ENCODE measurements at regions not wholly inside any gene's neighbourhood (a gene's known extent, or its start where the extent isn't known, plus 50 kb on each side); places are given as distances from the start of the nearest gene placed in this dataset.
"Not testable (repeated sequence)": the region's sequence is repeated elsewhere in the genome, so short reads cannot be mapped to it uniquely, and the experiment has no call there.

GRCh38 chrX:53883196-53883595 lies 161.1 kb downstream of the PHF8 start:
- DNase-seq (ENCODE audit: low read depth in 3 of 3) = no peak

GRCh38 chrX:53882331-53882730 lies 161.9 kb downstream of the PHF8 start:
- DNase-seq (ENCODE audit: low read depth in 3 of 3) = no peak

DNA sequence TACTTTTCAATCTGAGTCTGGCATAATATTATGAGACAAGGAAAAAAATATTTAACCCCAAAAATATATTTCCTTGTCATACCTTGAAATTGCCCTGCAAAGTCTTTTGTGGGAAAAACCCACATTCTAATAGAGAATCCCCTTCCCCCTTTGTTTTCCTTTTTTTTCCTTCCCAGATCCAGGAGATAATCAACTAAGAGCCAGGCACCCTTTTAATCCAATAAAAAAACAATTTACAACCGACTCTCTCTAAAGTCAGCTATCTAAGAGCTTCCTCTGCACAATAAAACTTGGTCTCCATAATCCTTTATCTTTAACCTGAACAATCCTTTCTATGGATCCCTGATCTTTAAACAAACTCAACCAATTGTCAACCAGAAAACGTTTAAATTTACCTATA lies 163.5 kb downstream of the PHF8 start:
- DNase-seq (ENCODE audit: low read depth in 3 of 3) = not testable (repeated sequence)

- DNase-seq (ENCODE audit: low read depth in 3 of 3) = no peak
These were observed 173.4 kb upstream of the HUWE1 start for GRCh38 chrX:53859890-53860289.

GRCh38 chrX:53831662-53832635 lies 145.4 kb upstream of the HUWE1 start:
- DNase-seq (ENCODE audit: low read depth in 3 of 3) = peak; percentile 11 to 27 (median 12)

DNA sequence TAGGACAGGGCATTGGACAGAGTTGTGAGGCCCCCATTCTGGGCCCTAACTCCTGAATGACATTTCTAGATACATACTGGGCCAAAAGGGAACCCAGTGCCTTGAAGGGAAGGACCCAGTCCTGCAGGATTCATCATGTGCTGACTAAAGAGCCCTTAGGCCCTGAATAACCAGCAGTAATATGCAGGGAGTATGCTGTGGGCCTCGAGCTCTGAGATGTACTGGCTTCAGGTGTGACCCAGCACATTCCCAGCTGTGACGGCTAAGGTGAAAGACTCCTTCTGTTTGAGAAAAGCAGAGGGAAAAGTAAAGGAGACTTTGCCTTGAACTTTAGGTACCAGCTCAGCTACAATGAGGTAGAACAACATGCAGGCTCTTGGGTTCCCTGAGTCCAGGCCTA lies 138.2 kb upstream of the HUWE1 start:
- no peak for DNase-seq (ENCODE audit: low read depth in 3 of 3)

GRCh38 chrX:53818115-53818514 lies 131.6 kb upstream of the HUWE1 start:
- not testable (repeated sequence) for DNase-seq (ENCODE audit: low read depth in 3 of 3)

GRCh38 chrX:53817548-53817947 lies 131.0 kb upstream of the HUWE1 start:
- no peak for DNase-seq (ENCODE audit: low read depth in 3 of 3)

DNA sequence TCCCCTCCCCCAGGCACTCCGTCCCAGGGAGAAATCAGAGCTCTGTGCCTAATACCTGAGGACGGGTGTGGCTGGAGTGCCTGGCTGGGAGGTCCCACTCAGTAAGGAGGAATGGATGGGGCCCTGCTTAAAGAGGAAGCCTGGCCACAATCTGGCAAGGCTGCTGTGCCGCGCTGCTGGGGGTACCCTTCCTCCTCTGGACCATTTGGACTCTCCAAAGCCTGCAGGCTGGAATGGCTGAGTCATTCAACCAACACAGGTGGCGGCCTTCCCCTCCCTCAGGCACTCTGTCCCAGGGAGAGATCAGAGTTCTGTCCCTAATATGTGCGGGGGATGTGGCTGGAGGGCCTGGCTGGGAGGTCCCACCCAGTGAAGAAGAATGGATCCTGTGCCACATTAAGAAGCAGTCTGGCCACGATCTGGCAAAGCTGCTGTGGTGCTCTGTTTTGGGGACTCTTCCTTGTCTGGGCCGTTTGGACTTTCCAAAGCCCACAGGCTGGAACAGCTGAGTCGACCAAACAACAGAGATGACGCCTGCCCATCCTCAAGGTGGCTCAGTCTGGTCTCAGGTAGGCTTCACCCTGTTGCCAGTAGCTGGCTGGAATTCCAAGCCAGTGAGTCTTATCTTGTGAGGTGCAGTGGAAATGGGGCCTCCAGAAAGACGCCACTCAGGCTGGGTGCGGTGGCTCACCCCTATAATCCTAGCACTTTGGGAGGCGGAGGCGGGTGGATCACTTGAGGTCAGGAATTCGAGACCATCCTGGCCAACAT lies 127.3 kb upstream of the HUWE1 start:
- DNase-seq (ENCODE audit: low read depth in 3 of 3) = no peak

GRCh38 chrX:53798281-53798680 lies 111.8 kb upstream of the HUWE1 start:
- DNase-seq (ENCODE audit: low read depth in 3 of 3) = no peak

DNA sequence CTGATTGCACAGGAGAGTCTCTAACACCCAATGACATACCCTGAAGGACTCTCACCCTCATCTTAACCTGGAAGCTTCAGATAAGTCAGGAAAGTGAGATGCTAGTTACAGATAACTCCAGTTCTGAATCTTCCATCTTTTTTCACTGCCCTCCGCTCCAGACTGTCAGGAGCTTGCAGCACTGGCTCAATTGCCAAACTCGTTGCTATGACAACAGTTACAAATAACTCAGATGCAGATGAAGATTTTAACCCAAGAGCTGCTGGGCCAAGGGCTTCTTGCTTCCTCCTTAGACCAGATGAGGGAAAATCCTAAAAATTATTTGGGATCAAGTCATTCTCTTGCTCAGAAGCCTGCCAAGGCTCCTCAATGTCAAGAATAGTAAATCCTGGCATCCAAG lies 109.1 kb upstream of the HUWE1 start:
- DNase-seq (ENCODE audit: low read depth in 3 of 3) = no peak

DNA sequence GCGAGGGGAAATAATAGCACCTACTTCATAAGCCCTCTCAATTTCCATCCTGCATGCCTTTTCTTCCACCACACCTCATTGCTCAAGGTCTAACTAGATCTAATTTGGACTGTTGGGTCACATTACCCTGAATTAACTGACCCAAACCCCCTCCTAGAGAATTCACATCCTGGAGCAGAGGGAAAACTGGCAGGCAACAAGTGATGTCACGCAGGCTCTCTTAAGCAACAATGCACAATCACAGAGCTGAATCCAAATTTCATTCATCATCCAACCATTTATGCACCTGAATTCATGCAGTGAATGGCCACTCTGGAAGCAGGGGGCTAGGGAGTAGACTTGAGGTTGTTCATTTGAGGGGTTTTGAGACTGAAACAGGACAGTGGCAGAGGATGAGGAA lies 107.7 kb upstream of the HUWE1 start:
- DNase-seq (ENCODE audit: low read depth in 3 of 3) = no peak

DNA sequence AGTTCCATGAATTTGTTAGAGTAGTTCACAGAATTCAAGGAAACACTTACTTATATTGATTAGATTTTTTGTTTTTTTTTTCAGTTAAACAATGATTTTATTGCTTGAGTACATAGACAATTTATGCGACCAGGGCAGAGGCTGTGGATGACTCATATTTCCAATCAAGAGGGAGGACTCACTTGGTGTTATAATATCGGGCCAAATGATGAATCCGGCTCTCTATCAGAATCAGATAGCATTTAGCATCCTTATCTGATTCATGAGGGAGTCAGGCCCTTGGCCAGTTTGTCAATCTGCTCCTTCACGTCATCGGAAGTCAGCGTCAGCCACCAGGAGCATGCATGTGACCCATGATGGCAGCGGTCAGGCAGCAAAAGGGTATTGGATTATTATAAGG lies 82.3 kb upstream of the HUWE1 start:
- DNase-seq (ENCODE audit: low read depth in 3 of 3) = no peak

DNA sequence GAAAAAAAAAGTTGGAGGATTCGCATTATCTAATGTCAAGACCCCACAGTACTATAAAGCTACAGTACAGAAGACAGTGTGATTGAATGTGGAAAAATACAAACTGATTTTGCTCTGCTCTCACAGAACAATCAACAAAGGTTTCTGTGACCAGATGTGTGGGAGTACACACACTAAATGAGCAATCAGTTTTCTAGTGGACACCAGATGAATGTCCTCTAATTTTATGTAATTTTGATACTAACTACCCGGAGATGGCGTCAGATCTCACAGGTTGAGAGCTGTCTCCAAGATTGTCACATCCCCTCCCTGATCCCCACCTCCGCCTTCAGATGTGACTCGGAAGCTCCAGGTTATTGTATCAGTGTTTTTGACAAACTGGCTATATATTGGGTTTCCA lies 81.9 kb upstream of the HUWE1 start:
- DNase-seq (ENCODE audit: low read depth in 3 of 3) = no peak

- no peak for DNase-seq (ENCODE audit: low read depth in 3 of 3)
These were observed 81.0 kb upstream of the HUWE1 start for GRCh38 chrX:53767544-53767943.

- not testable (repeated sequence) for DNase-seq (ENCODE audit: low read depth in 3 of 3)
These were observed 70.7 kb upstream of the HUWE1 start for GRCh38 chrX:53757181-53757580.

GRCh38 chrX:53746718-53747117 lies 60.2 kb upstream of the HUWE1 start:
- no peak for DNase-seq (ENCODE audit: low read depth in 3 of 3)

- DNase-seq (ENCODE audit: low read depth in 3 of 3) = no peak
These were observed 56.7 kb upstream of the HUWE1 start for GRCh38 chrX:53743244-53743643.

DNA sequence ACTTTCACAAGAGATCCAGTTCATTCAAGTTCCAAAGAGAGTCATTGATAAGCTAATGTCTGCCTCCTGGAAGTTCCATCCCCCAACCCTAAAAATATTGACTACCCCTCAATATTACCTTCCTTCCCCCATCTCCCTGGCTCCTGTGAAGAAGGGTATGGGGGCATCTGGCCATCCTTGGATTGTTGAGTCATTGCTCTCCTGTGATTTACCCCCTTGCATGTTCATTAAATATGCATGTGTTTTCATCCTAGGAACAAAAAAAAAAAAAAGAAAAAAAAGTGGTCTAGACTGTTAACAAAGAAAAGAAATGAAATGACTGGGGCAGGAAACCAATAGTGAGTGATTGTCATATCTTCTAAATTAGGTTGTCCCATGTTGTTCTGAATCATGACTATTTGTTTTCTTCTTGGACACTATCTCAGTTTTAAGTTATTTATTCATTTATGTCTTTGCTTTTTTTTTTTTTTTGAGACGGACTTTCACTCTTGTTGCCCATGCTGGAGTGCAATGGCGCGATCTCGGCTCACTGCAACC lies 51.9 kb upstream of the HUWE1 start:
- no peak for DNase-seq (ENCODE audit: low read depth in 3 of 3)
